ENCODE measurements at regions not wholly inside any gene's neighbourhood (a gene's known extent, or its start where the extent isn't known, plus 50 kb on each side); places are given as distances from the start of the nearest gene placed in this dataset.

DNA sequence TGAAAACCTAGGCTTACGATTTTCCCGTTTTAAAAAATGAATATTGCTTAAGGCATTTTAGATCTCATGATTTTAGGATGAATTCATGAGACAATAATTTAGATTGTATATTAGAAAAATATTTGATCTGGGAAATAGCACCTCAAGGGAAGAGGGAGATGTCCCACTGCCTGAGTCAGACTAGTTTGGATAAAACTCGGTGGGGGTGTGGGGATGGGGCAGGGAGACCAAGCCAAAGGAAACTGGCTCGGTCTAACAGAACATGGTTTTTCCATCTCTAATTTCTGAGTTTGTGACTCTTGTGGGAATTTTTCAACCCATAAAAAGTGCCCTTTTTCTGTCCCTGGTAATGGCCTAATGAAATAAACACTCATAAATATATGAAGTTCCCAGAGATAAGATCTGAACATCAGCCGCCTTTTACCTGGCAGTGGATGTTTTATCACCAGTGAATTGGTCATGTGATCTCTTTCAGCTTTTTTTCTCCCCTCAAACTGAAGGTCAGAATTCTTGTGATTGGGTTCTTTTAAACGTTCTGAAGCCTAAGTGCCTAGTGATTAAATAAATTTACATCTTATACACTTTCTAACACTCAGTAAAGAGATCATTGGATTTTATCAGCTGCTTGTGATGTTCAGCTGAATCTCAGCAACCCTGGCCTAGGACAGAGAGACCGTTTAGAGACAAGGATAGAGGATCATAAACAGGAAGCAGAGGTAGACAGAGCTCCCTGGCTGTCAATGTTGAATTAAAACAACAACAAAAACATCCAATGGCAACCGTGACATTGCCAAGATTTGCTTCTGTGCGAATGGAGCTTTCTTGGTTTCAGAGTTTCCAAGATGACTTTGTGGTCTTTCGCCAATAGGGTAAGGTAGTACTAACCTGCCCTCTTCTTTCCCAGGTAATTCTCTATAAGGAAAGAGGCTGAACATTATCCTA lies 1038.2 kb downstream of the MCTP2 start:
- Mint-ChIP-seq H3K27me3 (peaks cover 16% of the 10 kb centered on the region), H3K9me3 (no peaks in the 10 kb centered on the region), H3K4me1 (peaks cover 1% of the 10 kb centered on the region), H3K27ac (no peak overlapping the region), H3K4me3 (no peak overlapping the region), H3K36me3 (no peaks in the 10 kb centered on the region)
- no peak for DNase-seq

DNA sequence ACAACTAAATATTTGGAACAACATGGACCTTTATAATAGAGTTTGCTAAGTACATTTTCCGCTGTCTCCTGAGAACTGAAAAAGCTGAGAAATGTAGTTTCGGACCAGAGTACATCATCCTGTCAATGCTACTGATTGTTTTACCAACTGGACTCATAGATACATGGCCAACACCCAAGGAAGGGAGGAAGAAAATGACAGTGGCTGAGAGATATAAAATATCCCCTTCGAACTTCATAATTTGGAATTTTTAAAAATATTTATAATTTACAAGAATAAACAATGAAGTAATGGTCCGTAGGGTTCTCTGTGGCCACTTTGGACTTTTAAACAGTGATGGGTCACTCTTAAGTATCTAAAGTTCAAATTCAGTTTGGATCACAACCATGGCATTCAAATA lies 1042.7 kb downstream of the MCTP2 start:
- H3K4me3 Mint-ChIP-seq: no peak overlapping the region
- no peak for DNase-seq
- H3K9me3 Mint-ChIP-seq: no peaks in the 10 kb centered on the region
- no peak overlapping the region for H3K27ac Mint-ChIP-seq
- H3K36me3 Mint-ChIP-seq: no peaks in the 10 kb centered on the region
- no peaks in the 10 kb centered on the region for H3K4me1 Mint-ChIP-seq
- H3K27me3 Mint-ChIP-seq: peaks cover 11% of the 10 kb centered on the region

DNA sequence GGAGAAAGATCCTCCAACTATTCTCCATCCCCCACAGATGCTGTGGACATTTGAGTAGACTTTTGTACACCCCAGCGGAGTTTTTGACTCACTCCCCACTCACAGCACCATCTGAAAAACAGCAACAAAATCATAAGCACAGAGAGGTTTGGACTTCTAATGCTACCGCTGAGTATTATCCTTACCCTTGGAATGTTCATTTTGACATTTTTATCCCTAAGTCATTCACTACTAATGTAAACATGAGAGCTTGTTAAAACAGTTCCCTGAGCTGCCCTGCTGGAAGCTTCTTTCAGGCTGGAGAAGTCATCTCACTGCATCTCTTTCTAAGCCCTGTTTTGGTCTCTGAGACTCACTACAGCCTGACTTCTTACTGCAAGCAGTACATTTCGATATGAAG lies 1045.9 kb downstream of the MCTP2 start:
- H3K9me3 Mint-ChIP-seq: no peaks in the 10 kb centered on the region
- DNase-seq: no peak
- no peaks in the 10 kb centered on the region for H3K36me3 Mint-ChIP-seq
- peaks cover 27% of the 10 kb centered on the region for H3K27me3 Mint-ChIP-seq
- no peaks in the 10 kb centered on the region for H3K4me1 Mint-ChIP-seq
- H3K27ac Mint-ChIP-seq: no peak overlapping the region
- no peak overlapping the region for H3K4me3 Mint-ChIP-seq

DNA sequence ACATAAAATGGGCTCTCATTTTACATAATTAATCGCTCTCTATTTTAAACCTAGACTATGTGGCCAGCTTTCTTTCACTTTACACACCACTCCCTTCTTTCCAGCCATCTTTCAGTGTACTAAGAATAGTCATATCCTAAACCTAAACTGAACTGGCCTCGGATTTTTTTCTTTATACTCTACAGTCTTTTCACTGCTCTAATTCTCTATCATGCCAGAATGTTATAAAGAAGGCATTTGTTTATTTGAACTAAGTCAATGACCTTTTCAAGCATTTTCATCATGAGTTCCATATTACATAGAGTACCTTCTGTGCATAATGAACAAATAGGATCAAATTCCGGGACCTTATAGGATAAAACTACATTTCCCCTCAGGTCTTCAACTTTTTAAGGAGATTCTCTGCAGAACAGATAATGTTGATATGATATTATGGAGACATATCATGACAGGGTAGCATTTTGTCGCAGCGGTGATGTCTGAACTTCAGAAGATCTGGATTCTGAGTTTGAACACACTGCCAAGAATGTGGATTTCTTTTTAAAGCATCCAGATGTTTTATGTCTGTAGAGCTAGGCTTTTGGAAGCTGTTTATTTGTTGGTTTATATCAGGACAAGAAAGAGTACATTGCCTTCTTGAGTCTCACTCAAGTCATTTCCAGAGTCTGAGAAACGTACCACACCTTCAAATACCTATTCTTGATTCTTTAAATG lies 1047.3 kb downstream of the MCTP2 start:
- Mint-ChIP-seq H3K36me3 (no peaks in the 10 kb centered on the region), H3K27ac (no peak overlapping the region), H3K4me1 (no peaks in the 10 kb centered on the region), H3K27me3 (peaks cover 33% of the 10 kb centered on the region), H3K4me3 (no peak overlapping the region), H3K9me3 (no peaks in the 10 kb centered on the region)
- no peak for DNase-seq

DNA sequence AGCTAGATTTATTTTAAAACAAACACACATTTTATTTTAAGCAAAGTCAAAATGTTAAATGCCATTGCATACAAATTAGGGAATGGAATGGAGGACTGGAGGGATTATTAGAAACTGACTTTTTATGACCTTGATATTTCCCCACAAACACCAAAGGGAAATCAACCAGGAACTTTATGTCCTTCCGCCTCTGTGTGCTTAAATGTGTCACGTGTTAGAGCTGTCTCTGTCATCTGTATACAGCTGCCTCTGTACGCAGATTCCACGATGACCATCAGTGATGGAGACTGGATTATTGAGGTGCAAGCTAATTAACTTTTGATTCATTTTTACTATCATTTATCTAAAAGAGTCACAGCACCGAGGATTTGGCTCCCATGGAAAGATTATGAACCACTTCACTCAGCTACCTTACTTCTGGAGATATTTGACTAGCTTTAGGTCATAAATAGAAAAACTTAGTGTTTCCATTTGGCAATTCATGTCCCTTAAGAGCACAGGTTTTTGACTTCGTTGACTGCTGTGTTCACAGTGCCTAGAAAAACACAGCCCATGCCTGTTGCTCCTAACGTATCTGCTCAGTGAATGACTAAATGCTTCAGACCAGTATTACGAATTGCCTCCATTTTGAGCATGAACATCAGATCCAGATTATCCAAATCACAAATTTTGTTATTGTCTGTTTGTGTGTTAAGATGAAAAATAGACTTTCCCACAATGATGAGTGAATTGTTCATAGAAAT lies 1048.1 kb downstream of the MCTP2 start:
- Mint-ChIP-seq H3K9me3 (no peaks in the 10 kb centered on the region), H3K27ac (no peak overlapping the region), H3K36me3 (no peaks in the 10 kb centered on the region), H3K4me3 (no peak overlapping the region), H3K4me1 (peaks cover under 1% of the 10 kb centered on the region), H3K27me3 (peaks cover 34% of the 10 kb centered on the region)
- DNase-seq: no peak

DNA sequence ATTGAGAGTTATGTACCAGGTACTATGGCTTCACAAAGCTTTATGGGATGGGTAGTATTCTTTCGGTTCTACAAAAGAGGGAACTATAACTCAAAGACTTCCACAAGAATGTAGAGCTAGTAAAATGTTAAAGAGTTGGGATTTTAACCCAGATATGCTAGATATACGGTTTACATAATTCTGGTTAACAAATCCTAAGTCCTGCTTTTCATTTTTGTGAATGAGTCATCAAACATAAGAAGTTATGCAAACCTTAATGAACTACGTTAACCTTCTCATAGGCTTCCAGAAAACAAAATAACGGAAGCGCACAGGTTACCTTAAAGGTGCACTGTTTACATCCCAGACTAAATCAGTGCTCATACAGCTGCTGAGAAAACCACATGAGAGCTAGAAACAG lies 1049.3 kb downstream of the MCTP2 start:
- no peak overlapping the region for H3K4me3 Mint-ChIP-seq
- peaks cover 39% of the 10 kb centered on the region for H3K27me3 Mint-ChIP-seq
- H3K27ac Mint-ChIP-seq: no peak overlapping the region
- H3K4me1 Mint-ChIP-seq: peaks cover 10% of the 10 kb centered on the region
- no peaks in the 10 kb centered on the region for H3K9me3 Mint-ChIP-seq
- DNase-seq: no peak
- no peaks in the 10 kb centered on the region for H3K36me3 Mint-ChIP-seq

DNA sequence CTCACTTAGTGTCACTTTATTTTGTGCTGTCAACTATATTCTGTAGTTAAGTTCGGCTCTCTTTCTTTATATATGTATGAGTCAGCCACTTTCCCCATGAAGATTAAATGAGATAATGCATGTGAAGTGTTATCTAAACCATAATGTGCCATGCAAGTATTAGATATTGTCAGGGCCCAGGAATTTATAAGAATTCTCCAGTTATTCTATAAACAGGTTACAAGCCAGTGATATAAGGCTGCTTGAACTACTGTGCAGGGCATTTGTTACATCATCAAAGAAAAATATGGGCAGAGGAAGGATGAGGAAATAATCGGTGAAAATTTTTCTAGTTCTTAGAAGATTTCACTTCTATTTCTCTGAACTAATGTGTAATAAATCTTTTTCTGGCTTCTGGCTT lies 1049.0 kb upstream of the NR2F2 start:
- peaks cover 10% of the 10 kb centered on the region for H3K4me1 Mint-ChIP-seq
- no peak overlapping the region for H3K27ac Mint-ChIP-seq
- DNase-seq: no peak
- H3K27me3 Mint-ChIP-seq: peaks cover 46% of the 10 kb centered on the region
- no peak overlapping the region for H3K4me3 Mint-ChIP-seq
- no peaks in the 10 kb centered on the region for H3K36me3 Mint-ChIP-seq
- no peaks in the 10 kb centered on the region for H3K9me3 Mint-ChIP-seq

DNA sequence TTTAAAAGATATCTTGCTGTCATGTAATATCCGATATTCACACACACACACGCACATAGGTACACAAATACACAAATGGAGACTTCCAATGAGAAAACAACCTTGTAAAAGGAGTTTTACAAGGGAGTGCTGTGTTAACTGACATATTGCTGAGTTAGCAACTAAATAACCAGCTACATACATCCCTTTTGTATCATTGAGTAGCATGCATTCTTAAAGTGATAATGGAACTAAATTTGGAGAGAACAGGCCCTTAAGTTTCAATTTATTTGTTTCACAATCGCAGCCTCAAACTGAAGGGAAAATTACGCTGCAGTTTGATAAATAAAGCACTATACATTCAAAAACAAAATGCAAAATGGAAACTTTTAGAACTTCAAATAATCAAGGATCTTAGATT lies 1046.0 kb upstream of the NR2F2 start:
- Mint-ChIP-seq H3K36me3 (no peaks in the 10 kb centered on the region), H3K4me3 (no peak overlapping the region), H3K27me3 (peaks cover 73% of the 10 kb centered on the region), H3K4me1 (peaks cover 12% of the 10 kb centered on the region), H3K9me3 (no peaks in the 10 kb centered on the region), H3K27ac (no peak overlapping the region)
- no peak for DNase-seq

DNA sequence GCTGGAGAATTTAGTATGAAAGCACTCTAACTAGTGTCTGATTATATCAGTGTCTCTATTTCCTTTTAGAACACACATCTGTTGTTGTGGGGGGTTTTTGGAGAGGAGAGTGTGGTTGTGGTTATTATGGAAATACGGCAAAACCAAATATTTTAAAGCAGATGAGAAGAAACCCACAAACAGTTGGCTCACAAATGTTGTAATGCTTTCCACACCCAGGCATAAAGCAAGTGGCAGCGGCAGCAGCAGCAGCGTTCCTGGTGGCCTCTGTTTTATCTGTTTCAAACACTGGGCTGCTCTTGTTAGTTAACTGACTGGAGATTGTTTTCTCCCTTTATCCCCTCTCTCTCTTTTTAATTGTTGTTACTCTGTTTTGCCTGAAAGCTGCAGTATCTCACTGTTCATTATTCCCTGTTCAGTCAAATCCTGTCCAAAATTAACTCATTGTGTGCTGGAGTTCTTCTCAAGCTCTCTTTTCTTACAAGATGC lies 1045.5 kb upstream of the NR2F2 start:
- H3K4me1 Mint-ChIP-seq: peaks cover 12% of the 10 kb centered on the region
- H3K36me3 Mint-ChIP-seq: no peaks in the 10 kb centered on the region
- no peak overlapping the region for H3K27ac Mint-ChIP-seq
- DNase-seq: peak; percentile 17
- H3K9me3 Mint-ChIP-seq: no peaks in the 10 kb centered on the region
- H3K4me3 Mint-ChIP-seq: no peak overlapping the region
- peaks cover 73% of the 10 kb centered on the region for H3K27me3 Mint-ChIP-seq

DNA sequence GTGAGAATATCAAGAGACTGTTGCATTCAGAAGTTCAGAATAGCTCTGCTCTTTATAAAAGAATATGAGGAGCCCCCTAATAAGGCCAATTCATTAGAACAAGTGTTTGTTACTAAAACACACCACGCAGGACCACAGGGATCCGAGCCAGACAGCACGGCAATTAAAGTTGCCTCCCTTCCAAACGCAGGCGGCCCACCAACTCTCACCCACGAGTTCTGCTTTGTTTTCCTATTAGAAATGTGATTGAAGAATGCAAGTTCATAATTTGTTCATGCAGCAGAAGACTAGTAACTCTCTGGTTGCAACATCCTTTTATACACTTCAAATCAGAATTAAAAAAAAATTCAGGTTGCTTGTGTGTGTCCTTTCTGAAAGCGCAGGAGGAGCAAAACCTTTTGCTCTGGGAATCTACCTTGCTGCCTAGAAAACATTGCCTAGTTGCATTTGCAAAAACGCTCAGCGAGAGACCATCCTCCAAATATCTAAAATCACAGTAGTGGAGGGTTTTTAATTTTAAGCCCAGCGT lies 1044.1 kb upstream of the NR2F2 start:
- no peak overlapping the region for H3K4me3 Mint-ChIP-seq
- peaks cover 78% of the 10 kb centered on the region for H3K27me3 Mint-ChIP-seq
- H3K27ac Mint-ChIP-seq: no peak overlapping the region
- no peaks in the 10 kb centered on the region for H3K9me3 Mint-ChIP-seq
- no peaks in the 10 kb centered on the region for H3K36me3 Mint-ChIP-seq
- peaks cover 12% of the 10 kb centered on the region for H3K4me1 Mint-ChIP-seq
- DNase-seq: no peak

DNA sequence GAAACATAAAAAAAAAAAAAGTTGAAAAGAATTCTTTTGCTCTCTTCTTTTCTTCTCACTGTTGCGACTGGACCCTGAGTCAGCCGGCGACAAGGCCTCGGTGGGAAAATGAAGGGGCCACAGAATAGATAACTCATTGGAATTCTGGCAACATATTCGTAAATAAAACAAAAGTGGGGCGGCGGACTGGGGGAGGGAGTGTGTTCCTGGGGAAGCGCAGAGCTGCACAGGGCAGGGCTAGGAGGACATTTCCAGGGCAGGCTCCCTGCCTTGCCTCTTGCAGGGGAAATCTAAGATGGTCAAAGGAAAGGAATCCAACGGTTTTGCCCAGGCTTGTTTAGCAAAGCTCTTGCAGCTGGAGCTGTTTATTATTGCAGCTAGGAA lies 1042.8 kb upstream of the NR2F2 start:
- H3K4me3 Mint-ChIP-seq: no peak overlapping the region
- DNase-seq: no peak
- H3K27ac Mint-ChIP-seq: no peak overlapping the region
- no peaks in the 10 kb centered on the region for H3K9me3 Mint-ChIP-seq
- peaks cover 12% of the 10 kb centered on the region for H3K4me1 Mint-ChIP-seq
- no peaks in the 10 kb centered on the region for H3K36me3 Mint-ChIP-seq
- peaks cover 79% of the 10 kb centered on the region for H3K27me3 Mint-ChIP-seq

DNA sequence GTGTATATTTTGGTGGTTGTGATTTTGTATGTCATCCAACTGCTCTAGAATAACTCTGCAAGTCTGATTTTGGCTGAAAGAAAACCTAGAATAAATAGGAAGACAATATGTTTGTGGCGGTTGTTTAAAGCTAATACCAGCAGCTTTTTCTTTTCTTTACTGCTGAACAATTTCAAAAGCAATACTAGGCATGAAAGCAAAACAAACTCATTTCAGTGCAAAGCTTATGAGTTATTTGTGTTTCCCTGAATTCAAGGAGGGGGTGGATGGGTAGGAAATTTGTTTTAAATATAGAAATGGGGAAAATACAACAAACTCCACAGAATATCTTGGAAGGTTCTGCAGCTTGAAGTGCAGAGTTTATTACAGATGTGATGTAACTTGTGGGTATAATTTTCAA lies 1041.9 kb upstream of the NR2F2 start:
- H3K4me3 Mint-ChIP-seq: no peak overlapping the region
- peaks cover 76% of the 10 kb centered on the region for H3K27me3 Mint-ChIP-seq
- peaks cover 12% of the 10 kb centered on the region for H3K4me1 Mint-ChIP-seq
- DNase-seq: no peak
- H3K9me3 Mint-ChIP-seq: no peaks in the 10 kb centered on the region
- no peaks in the 10 kb centered on the region for H3K36me3 Mint-ChIP-seq
- no peak overlapping the region for H3K27ac Mint-ChIP-seq

DNA sequence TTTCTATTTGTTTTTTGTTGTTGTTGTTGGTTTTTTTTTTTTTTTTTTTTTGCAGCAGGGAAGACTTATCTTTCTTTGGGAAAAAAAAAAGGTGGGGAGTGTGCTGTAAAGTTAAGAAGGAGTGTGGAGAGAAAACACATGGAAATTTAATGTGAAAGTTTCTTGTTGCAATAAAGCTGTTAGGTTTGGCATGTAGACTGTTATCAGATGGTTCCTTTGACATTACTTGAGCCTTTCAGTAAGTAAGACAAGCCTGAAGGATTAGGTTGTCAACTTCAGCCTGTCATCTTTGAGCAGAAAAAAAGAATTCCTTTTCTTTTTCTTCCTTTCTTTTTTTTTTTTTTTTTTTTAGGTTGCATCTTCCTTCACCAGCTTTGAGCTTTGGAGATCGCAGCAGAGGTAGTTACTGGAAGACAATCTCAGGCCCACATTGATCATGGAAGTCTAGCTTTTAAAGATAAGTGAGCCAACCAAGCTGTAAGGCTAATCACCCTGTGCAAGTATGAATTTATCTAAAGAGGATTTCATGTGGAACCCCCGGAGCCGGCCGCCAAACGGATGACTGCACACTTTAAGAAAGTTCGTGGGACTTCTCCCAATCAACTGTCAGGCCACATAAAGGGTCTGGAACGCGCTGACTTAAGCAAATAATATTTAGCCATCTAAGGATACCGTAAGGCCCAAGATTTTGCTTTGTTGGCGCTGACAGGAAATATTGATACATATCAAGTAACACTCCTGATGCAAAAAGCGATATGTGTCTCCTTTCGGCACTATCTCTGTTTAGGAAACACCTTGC lies 1040.1 kb upstream of the NR2F2 start:
- DNase-seq: no peak
- Mint-ChIP-seq H3K36me3 (no peaks in the 10 kb centered on the region), H3K27ac (no peak overlapping the region), H3K27me3 (peaks cover 79% of the 10 kb centered on the region), H3K9me3 (no peaks in the 10 kb centered on the region), H3K4me1 (peaks cover 2% of the 10 kb centered on the region), H3K4me3 (no peak overlapping the region)

DNA sequence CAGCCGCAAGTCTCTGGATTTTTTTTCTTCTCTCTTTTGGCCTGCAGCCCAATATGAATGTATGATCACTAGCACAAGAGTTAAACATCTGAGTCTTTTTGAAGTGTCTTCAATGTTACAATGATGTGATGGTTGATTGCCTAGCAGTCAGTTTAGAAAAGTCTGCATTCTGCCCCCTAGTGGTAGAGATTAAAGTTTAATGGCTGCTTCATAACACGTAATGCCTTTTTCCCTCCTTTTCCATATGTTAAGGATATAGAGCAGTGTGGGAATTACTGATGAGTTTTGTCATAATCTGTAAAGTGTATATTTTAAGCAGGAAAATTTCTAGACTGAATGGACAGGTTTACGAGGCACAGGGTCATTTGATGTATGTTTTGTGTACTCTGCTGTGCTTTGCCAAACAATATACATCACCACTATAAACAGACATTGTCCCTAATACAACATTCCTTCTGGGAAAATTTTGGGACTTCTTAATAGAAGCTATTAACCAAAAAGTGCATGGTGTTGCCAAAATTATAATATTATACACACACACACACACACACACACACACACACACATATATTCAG lies 1038.5 kb upstream of the NR2F2 start:
- Mint-ChIP-seq H3K9me3 (no peaks in the 10 kb centered on the region), H3K36me3 (no peaks in the 10 kb centered on the region), H3K27me3 (peaks cover 76% of the 10 kb centered on the region), H3K4me3 (no peak overlapping the region), H3K4me1 (no peaks in the 10 kb centered on the region), H3K27ac (no peak overlapping the region)
- no peak for DNase-seq
